Body of pancreas (tissue), 4 donors: ENCODE measurements at regions not wholly inside any gene's neighbourhood (a gene's known extent, or its start where the extent isn't known, plus 50 kb on each side); places are given as distances from the start of the nearest gene placed in this dataset.

Experiments
- ATAC-seq: fragments of 150-250 bp; one replicate; pipeline ENCODE4 v1.9.1; 2016
- DNase-seq, 4 donors: peaks; one replicate each; pipeline ENCODE4 v3.0.0-alpha.2; 2019
- H3K27ac ChIP-seq, 4 donors: fragments of 200-600 bp; sonication (generic); 1 replicate in 3 of 4; 2 replicates in 1 of 4; pipeline versions ENCODE4 v1.5.1 to v1.6.1; 2016 to 2019; ENCODE audit warnings: mild to moderate bottlenecking in 1 of 4, mixed read lengths in 1 of 4, moderate library complexity in 1 of 4
- H3K27me3 ChIP-seq, 2 donors: fragments of 200-600 bp; sonication (generic); one replicate each; pipeline ENCODE4 v1.6.0; 2016; ENCODE audit warnings: mild to moderate bottlenecking in 1 of 2
- H3K36me3 ChIP-seq, 2 donors: fragments of 200-600 bp; sonication (generic); replicated peaks in 1 of 2; 2 replicates each; pipeline ENCODE4 v1.5.1; 2016; ENCODE audit warnings: low read depth in 2 of 2; ENCODE audit not compliant: insufficient read depth in 1 of 2
- H3K4me1 ChIP-seq: fragments of 200-600 bp; sonication (generic); one replicate; pipeline ENCODE4 v1.6.0; 2016
- H3K4me3 ChIP-seq, 2 donors: fragments of 200-600 bp; sonication (generic); 1 replicate in 1 of 2; 2 replicates in 1 of 2; pipeline ENCODE4 v1.5.1; 2016 to 2019
- H3K9me3 ChIP-seq, 3 donors: fragments of 200-600 bp; sonication (generic); 1 replicate in 2 of 3; 2 replicates in 1 of 3; pipeline ENCODE4 v1.5.1; 2016
- CTCF ChIP-seq, 7 experiments: fragments of 450-650 bp in 4 of 7; fragments of 200-600 bp in 3 of 7; sonication (generic) in 3 of 7; IDR thresholded peaks; one replicate each; pipeline ENCODE4 v1.5.1; 2016 to 2019; ENCODE audit warnings: antibody characterized with exemption in 7 of 7
- POLR2A ChIP-seq, 3 donors: fragments of 450-650 bp; IDR thresholded peaks; one replicate each; pipeline ENCODE4 v1.6.1; 2016; ENCODE audit warnings: antibody characterized with exemption in 3 of 3, mild to moderate bottlenecking in 2 of 3
- WGBS, 2 donors: methylation state at CpG; one replicate each; pipeline ENCODE4 v1.1.5; 2017; 5-methylcytosine and 5-hydroxymethylcytosine counted together
- intact Hi-C: fragments of 100-400 bp; cut with DNase I; formaldehyde crosslinking; loops from one replicate; pipeline ENCODE4 v1.15.1; 2023

GRCh38 chr10:130559547-130559880 is 423.3 kb downstream of the GLRX3 start:
- Histone ChIP-seq H3K36me3 (no peaks in the 10 kb centered on the region), H3K4me1 (no peaks in the 10 kb centered on the region), H3K27ac (no peak overlapping the region), H3K9me3 (no peaks in the 10 kb centered on the region), H3K4me3 (no peak overlapping the region), H3K27me3 (no peaks in the 10 kb centered on the region)
- no peak for TF ChIP-seq POLR2A (IDR thresholded peaks at IDR 0.05)
- no peak for TF ChIP-seq CTCF (IDR thresholded peaks at IDR 0.05)
- ATAC-seq (no peak), DNase-seq (no peak)
- WGBS, 2 donors: 64 to 67% methylated on average over 4 to 6 of the region's 6 CpGs
- intact Hi-C loops: no loop called here

GRCh38 chr10:130560116-130560515 is 423.9 kb downstream of the GLRX3 start:
- Histone ChIP-seq H3K9me3 (no peaks in the 10 kb centered on the region), H3K4me1 (no peaks in the 10 kb centered on the region), H3K27ac (no peak overlapping the region), H3K36me3 (no peaks in the 10 kb centered on the region), H3K4me3 (no peak overlapping the region), H3K27me3 (no peaks in the 10 kb centered on the region)
- WGBS, 2 donors: 70 to 83% methylated on average over 8 to 12 of the region's 12 CpGs
- DNase-seq: no peak
- intact Hi-C loops: no loop called here
- no peak for TF ChIP-seq POLR2A (IDR thresholded peaks at IDR 0.05)
- TF ChIP-seq CTCF (IDR thresholded peaks at IDR 0.05): no peak
- ATAC-seq: no peak

GRCh38 chr10:130560573-130560972 is 424.4 kb downstream of the GLRX3 start:
- intact Hi-C loops: no loop called here
- Histone ChIP-seq H3K27me3 (no peaks in the 10 kb centered on the region), H3K4me3 (no peak overlapping the region), H3K4me1 (no peaks in the 10 kb centered on the region), H3K9me3 (no peaks in the 10 kb centered on the region), H3K36me3 (no peaks in the 10 kb centered on the region), H3K27ac (no peak overlapping the region)
- WGBS, 2 donors: 75 to 86% methylated on average over 4 to 8 of the region's 8 CpGs
- ATAC-seq (no peak), DNase-seq (no peak)
- TF ChIP-seq POLR2A (IDR thresholded peaks at IDR 0.05) (no peak), CTCF (IDR thresholded peaks at IDR 0.05) (no peak)

GRCh38 chr10:130561681-130562080 is 425.5 kb downstream of the GLRX3 start:
- Histone ChIP-seq H3K36me3 (no peaks in the 10 kb centered on the region), H3K4me3 (no peak overlapping the region), H3K4me1 (no peaks in the 10 kb centered on the region), H3K27me3 (no peaks in the 10 kb centered on the region), H3K9me3 (no peaks in the 10 kb centered on the region), H3K27ac (no peak overlapping the region)
- no peak for TF ChIP-seq POLR2A (IDR thresholded peaks at IDR 0.05)
- no peak for TF ChIP-seq CTCF (IDR thresholded peaks at IDR 0.05)
- no peak for ATAC-seq
- intact Hi-C loops: no loop called here
- DNase-seq: no peak
- WGBS, 2 donors: 40% methylated on average over 1 of the region's 1 CpG; no CpG with 5 or more reads in 1 of the 2 donors

GRCh38 chr10:130567011-130567410 is 430.8 kb downstream of the GLRX3 start:
- Histone ChIP-seq H3K27me3 (no peaks in the 10 kb centered on the region), H3K36me3 (no peaks in the 10 kb centered on the region), H3K27ac (no peak overlapping the region), H3K9me3 (no peaks in the 10 kb centered on the region), H3K4me3 (no peak overlapping the region), H3K4me1 (no peaks in the 10 kb centered on the region)
- TF ChIP-seq POLR2A (IDR thresholded peaks at IDR 0.05): no peak
- no peak for TF ChIP-seq CTCF (IDR thresholded peaks at IDR 0.05)
- 71 to 76% methylated on average over 12 of the region's 12 CpGs for WGBS, 2 donors
- no peak for DNase-seq
- intact Hi-C loops: no loop called here
- no peak for ATAC-seq
